Activated T-cell treated with anti-CD3 and anti-CD28 coated beads, Interleukin-2, amount 50 U/mL, for 4 hours (primary cell): ENCODE measurements at regions not wholly inside any gene's neighbourhood (a gene's known extent, or its start where the extent isn't known, plus 50 kb on each side); places are given as distances from the start of the nearest gene placed in this dataset.

Experiments
- ATAC-seq, 2 donors: fragments of 200-7000 bp; cut with Tn5 transposase; one replicate each; pipeline ENCODE4 v1.10.0; 2021
- DNase-seq: peaks from one replicate; pipeline ENCODE4 v3.0.0-alpha.2; 2020
- H3K27me3 Mint-ChIP-seq: one replicate; pipeline ENCODE4 v1.8.0; 2021; ENCODE audit warnings: low read depth, mixed read lengths
- H3K36me3 Mint-ChIP-seq: one replicate; pipeline ENCODE4 v1.8.0; 2022; ENCODE audit warnings: mixed read lengths; ENCODE audit not compliant: insufficient read depth
- H3K4me1 Mint-ChIP-seq: one replicate; pipeline ENCODE4 v1.8.0; 2021; ENCODE audit warnings: low read depth, mixed read lengths
- H3K4me3 Mint-ChIP-seq: one replicate; pipeline ENCODE4 v1.8.0; 2021; ENCODE audit warnings: mild to moderate bottlenecking, moderate library complexity, mixed read lengths
- H3K9me3 Mint-ChIP-seq: one replicate; pipeline ENCODE4 v1.8.0; 2021; ENCODE audit warnings: mixed read lengths

DNA sequence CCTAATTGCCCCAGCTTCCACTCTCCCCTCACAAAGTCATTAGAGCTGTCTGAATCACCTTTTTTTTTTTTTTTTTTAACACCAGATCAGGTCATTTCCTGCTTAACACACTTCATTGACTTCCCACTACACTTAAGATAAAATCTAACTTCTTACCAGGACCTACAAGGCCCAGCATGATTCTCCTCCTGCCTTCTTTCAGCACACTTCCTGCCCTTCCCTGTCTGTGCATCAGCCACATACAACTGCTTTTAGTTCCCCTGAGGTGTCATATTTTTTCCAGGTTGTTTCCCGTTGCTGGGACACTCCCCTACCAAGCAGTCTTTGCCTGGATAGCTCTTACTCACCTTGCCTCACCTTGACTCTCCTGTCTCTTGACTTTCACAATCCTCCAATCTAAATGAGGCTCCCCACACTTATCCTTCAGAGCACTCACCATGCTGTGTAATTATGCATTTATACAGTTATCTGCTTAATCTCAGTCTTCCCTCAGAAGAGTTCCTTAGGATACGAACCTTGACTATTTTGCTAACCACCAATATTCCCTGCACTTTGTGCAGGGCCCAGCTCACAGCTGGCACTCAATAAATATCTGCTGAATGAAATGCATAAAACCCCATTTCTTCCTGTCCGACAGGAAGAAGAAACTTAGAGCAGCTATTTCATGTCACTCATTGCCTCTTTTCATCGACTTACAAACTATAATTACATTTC is 96.6 kb upstream of the AKIP1 start:
- H3K9me3 Mint-ChIP-seq = no peaks in the 10 kb centered on the region
- no peak for DNase-seq
- no peaks in the 10 kb centered on the region for H3K36me3 Mint-ChIP-seq
- no peak overlapping the region for H3K4me3 Mint-ChIP-seq
- peaks cover 4% of the 10 kb centered on the region for H3K4me1 Mint-ChIP-seq
- ATAC-seq = no peak
- H3K27me3 Mint-ChIP-seq = peaks cover 14% of the 10 kb centered on the region

DNA sequence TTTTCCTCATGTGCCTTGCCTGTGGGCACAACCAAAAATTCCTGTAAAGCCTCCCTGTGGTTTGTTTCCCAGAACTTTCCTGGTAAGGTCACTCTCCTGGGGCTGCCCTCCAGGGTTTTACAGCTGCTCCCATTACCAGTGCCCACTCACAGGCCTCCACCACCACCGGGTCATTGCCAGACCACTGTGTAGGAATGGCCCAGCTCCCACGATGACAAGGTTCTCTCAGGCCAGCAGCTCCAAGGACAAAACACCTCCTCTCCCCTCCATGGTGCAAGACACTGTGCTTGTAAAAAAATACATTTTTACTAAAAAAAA is 96.1 kb upstream of the AKIP1 start:
- DNase-seq = no peak
- Mint-ChIP-seq H3K4me1 (peaks cover 4% of the 10 kb centered on the region), H3K36me3 (no peaks in the 10 kb centered on the region)

DNA sequence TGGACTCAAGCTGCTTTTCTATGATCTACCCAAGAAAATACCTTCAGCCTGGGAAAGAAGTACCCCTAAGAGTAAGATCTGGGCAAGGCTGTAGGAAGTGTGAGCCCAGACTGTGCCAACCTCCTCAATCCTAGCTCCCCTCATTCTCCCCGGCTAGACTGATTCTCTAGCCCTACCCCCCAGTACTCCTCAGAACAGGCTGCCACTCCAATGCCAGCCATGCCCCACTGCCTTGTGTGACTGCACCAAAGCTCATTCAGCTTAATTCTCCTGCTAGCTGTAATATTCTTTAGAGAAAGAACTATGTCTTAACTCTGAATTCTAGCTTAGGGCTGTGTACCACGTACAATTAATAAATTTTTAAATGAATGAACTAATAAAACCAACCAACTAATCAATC is 92.6 kb upstream of the AKIP1 start:
- H3K36me3 Mint-ChIP-seq = no peaks in the 10 kb centered on the region
- no peaks in the 10 kb centered on the region for H3K4me1 Mint-ChIP-seq
- no peaks in the 10 kb centered on the region for H3K27me3 Mint-ChIP-seq
- no peak for ATAC-seq
- DNase-seq = no peak
- H3K9me3 Mint-ChIP-seq = no peaks in the 10 kb centered on the region
- no peak overlapping the region for H3K4me3 Mint-ChIP-seq

More for the DNA sequence above, 96.1 kb upstream of the AKIP1 start:
- Mint-ChIP-seq H3K27me3 (peaks cover 9% of the 10 kb centered on the region), H3K9me3 (no peaks in the 10 kb centered on the region), H3K4me3 (no peak overlapping the region)
- ATAC-seq = no peak

DNA sequence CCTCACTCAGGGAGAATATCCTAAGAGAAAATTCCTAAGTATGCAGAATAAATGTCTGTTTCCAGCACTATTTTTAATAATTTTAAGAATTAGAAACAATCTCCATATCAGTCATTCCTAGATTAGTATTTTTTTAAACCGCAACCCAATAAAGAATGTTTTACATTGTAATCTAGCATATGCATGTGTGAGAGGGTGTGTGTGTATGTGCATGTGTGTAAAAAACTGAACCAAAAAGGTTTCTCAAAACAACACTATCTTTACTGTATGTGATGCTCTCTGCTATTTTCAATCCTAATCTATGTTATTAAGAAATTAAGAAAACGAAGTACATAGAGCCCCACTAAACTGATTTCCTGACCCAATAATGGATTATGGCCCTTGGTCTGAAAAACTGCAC is 90.6 kb upstream of the AKIP1 start:
- H3K4me1 Mint-ChIP-seq = no peaks in the 10 kb centered on the region
- DNase-seq (no peak), ATAC-seq (no peak)
- no peak overlapping the region for H3K4me3 Mint-ChIP-seq
- no peaks in the 10 kb centered on the region for H3K27me3 Mint-ChIP-seq
- no peaks in the 10 kb centered on the region for H3K9me3 Mint-ChIP-seq
- no peaks in the 10 kb centered on the region for H3K36me3 Mint-ChIP-seq

DNA sequence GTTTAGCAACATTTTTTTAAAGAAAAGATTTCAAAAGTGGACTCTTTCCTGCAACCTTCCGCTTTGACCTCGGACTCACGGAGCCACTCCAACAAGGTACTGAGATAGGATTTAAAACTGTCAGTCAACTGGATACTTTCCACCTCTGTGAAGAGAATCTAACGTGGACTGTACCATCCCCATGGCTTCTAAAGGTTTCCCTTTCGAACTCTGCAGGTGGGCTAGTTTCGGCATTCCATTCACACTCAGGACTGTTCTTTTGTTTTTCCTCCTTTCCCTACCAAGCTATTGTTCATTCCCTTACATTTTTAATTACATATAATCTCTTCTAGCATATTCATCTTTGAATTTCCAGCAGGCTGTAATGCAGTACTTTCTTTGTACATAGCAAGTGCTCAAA is 88.5 kb upstream of the AKIP1 start:
- H3K27me3 Mint-ChIP-seq = no peaks in the 10 kb centered on the region
- no peaks in the 10 kb centered on the region for H3K36me3 Mint-ChIP-seq
- H3K9me3 Mint-ChIP-seq = no peaks in the 10 kb centered on the region
- ATAC-seq (no peak), DNase-seq (no peak)
- H3K4me3 Mint-ChIP-seq = no peak overlapping the region
- no peaks in the 10 kb centered on the region for H3K4me1 Mint-ChIP-seq

DNA sequence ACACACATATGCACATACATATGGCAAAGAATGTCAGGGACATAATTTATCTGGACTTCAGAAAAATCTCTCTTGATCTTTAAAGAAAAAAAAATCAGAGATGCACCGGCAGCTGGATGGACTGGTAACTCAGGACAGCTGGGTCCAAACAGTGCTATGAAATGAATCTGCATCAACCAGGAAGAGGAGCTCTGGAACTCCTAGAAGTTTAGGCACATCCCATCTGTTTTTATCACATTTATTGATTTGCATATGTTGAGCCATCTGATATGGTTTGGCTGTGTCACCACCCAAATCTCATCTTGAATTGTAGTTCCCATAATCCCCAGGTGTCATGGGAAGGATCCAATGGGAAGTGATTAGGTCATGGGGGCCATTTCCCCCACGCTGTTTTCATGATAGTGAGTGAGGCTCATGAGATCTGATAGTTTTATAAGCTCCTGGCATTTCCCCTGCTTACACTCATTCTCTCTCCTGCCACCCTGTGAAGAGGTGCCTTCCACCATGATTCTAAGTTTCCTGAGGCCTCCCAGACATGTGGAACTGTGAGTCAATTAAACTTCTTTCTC is 87.7 kb upstream of the AKIP1 start:
- ATAC-seq (no peak), DNase-seq (no peak)
- Mint-ChIP-seq H3K9me3 (no peaks in the 10 kb centered on the region), H3K4me1 (no peaks in the 10 kb centered on the region), H3K36me3 (no peaks in the 10 kb centered on the region), H3K27me3 (no peaks in the 10 kb centered on the region), H3K4me3 (no peak overlapping the region)

DNA sequence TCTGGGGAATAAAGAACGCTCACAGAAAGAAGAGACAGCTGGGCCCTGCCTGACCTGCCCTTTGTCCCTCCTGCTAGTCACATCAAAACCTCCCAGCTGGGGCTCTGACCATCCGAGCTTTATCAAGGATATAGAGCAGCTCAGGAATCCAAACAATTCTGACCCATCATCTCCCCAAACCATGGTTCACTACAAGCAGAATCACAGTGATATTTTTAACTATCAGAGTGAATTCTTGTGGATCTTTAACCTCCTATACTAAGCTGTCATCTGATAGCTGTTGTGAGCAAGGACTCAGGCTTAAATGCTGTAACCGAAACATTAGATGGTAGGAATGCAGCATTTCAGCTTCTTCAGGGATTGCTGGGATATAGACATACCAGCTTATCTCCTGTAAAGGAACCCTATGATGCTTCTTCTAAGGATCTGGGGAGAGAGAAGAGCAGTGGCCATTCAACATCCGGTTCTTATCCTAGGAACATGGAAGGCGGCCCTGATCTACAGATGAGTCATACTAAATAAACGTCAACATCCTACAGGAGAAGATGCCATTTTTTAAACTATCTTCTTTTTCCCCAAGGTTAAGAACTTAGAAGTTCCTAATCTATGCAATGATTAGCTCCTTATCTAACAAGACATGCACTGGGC is 84.7 kb upstream of the AKIP1 start:
- H3K27me3 Mint-ChIP-seq = no peaks in the 10 kb centered on the region
- no peaks in the 10 kb centered on the region for H3K36me3 Mint-ChIP-seq
- H3K4me1 Mint-ChIP-seq = no peaks in the 10 kb centered on the region
- ATAC-seq (no peak), DNase-seq (no peak)
- H3K4me3 Mint-ChIP-seq = no peak overlapping the region
- no peaks in the 10 kb centered on the region for H3K9me3 Mint-ChIP-seq

DNA sequence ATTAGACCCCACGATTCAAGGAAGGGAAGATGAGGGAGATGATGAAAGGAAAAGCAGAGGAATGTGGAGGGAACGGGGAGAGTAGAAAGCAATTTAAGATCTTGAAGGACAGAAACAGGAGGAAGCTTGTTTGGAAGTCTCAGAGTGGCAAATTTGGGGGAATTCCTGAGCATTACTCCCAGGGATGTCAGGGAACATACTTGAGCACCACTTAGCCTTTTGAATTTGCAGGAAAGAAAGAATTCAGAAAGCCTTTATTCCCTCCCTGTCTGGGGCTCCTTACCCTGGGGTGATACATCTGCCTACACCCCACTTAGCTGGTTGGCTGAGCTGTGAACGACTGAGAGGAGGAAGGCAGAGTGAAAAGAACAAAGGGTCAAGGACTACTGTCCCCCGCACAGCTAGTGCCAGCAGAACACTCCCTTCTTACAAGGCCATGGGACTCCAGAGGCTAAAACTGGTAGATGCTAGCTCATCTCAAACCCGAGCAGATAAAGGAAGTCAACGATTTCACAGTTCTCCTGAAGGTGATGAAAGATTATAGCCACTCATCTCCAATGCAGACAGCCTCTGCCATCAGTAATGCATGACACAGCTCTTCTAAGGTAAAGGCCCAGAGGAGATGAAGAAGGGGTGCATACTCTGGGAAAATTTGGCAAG is 84.0 kb upstream of the AKIP1 start:
- ATAC-seq = no peak
- H3K36me3 Mint-ChIP-seq = no peaks in the 10 kb centered on the region

DNA sequence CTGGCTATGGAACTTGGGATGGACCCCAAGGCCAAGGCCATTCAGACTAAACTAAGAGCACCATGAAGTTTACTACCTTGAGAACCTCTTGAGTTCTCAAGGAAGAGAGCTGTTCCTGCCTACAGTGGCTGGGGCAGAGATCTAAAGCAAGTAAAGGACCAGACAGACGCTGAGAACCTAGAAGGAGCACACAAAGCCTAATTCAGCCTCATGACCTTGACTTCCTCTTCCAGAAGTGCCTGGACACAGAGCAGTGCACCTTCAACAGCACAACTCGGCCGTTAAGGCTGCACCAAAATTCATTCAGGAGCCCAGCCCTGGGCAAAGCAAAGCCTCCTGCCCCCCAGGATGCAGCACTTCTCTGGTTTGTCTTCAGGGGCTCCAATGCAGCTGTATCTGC is 82.9 kb upstream of the AKIP1 start:
- Mint-ChIP-seq H3K36me3 (no peaks in the 10 kb centered on the region), H3K27me3 (no peaks in the 10 kb centered on the region), H3K4me1 (peaks cover 4% of the 10 kb centered on the region), H3K4me3 (no peak overlapping the region), H3K9me3 (no peaks in the 10 kb centered on the region)
- no peak for ATAC-seq
- no peak for DNase-seq

More for the DNA sequence above, 84.0 kb upstream of the AKIP1 start:
- H3K4me1 Mint-ChIP-seq = no peaks in the 10 kb centered on the region
- DNase-seq = no peak
- H3K4me3 Mint-ChIP-seq = no peak overlapping the region
- no peaks in the 10 kb centered on the region for H3K9me3 Mint-ChIP-seq
- H3K27me3 Mint-ChIP-seq = no peaks in the 10 kb centered on the region

DNA sequence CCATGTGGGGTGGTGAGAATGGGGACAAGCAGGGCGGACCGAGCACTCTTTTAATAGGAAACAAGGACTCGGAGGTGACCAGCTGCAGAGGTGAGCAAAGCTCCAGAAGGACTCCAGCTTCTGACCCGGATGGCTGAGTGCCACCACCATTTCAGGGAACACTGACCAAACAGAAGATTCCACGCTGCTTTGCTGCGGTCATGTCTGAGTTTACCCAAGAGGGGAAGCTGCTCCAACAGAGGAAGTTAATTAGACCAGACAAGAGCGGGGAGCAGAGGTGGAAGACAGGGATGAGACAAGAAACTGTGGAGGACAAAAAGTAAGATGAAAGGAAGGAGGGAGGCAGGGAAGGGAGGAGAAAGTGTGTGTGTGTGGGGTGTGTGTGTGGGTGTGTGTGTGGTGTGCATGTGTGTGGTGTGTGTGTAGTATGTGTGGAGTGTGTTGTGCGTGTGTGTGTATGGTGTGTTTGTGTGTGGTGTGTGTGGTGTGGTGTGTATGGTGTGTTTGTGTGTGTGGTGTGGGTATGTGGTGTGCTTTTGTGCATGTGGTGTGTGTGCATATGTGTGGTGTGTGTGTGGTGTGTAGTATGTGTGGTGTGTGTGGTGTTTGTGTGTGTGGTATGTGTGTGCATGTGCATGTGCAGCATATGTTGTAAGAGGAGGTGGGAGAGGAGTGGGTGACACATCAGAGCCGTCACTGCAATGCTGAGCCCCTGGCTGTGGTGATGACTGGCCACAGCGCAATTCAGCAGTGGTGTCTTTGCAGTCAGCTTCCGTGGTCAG is 82.2 kb upstream of the AKIP1 start:
- H3K9me3 Mint-ChIP-seq = no peaks in the 10 kb centered on the region
- H3K36me3 Mint-ChIP-seq = no peaks in the 10 kb centered on the region
- H3K27me3 Mint-ChIP-seq = no peaks in the 10 kb centered on the region
- DNase-seq (no peak), ATAC-seq (no peak)
- H3K4me3 Mint-ChIP-seq = no peak overlapping the region
- H3K4me1 Mint-ChIP-seq = peaks cover 5% of the 10 kb centered on the region

DNA sequence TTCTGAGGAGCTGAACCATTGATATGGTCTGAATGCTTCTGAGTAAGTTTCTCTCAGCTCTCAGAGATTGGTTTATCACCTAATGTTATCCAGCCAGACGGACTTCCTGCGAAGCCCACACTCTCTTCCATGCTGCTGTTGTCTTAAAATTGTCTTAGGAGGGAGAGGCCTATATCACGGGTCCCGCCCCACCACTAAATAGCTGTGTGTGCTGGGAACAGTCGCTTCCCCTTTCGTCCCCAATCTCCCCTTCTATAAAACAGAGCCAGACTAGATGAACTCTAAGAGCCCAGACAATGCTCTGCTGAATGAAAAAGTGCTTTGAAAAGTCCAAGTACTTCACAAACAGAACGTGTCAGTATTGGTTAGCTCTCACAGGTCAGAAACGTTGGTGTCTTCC is 81.4 kb upstream of the AKIP1 start:
- ATAC-seq (no peak), DNase-seq (no peak)
- H3K4me3 Mint-ChIP-seq = no peak overlapping the region
- no peaks in the 10 kb centered on the region for H3K27me3 Mint-ChIP-seq
- H3K9me3 Mint-ChIP-seq = no peaks in the 10 kb centered on the region
- peaks cover 5% of the 10 kb centered on the region for H3K4me1 Mint-ChIP-seq
- no peaks in the 10 kb centered on the region for H3K36me3 Mint-ChIP-seq

DNA sequence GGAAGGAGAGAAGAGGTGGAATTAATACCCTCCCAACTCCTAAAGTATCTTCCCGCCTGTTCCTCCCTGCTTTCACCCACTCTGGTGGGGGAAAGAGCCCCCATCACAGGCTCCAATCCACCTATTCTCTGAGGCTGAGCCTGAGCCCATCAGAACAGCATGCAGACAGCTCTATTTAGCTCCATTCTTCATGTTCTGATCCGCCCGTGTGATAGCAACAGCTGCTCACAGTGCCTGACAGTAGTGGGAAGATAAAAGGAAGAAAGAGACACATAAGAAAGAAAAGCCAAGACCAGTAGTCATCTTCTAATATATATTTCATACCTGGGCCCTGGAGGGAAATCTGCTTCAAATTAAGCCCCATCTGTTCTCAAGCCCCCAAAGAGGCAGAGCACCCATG is 80.3 kb upstream of the AKIP1 start:
- no peaks in the 10 kb centered on the region for H3K9me3 Mint-ChIP-seq
- peaks cover 5% of the 10 kb centered on the region for H3K4me1 Mint-ChIP-seq
- no peak overlapping the region for H3K4me3 Mint-ChIP-seq
- ATAC-seq (no peak), DNase-seq (no peak)
- no peaks in the 10 kb centered on the region for H3K36me3 Mint-ChIP-seq
- H3K27me3 Mint-ChIP-seq = no peaks in the 10 kb centered on the region

DNA sequence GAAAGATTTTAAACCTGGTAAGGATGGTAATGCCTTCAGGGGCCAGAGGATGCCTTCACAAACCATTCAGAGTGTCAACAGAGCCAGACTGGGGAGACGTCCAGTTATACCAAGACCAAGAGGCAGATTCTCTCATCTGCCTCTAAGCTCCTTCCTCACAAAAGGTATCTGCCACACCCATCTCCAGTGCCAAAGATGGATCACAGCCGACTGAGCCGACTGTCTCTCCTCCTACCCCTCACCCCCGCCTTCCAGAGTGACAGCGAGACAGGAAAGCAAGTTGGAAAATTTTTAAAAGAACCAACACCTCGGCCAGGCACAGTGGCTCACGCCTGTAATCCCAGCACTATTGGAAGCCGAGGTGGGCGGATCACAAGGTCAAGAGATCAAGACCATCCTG is 79.1 kb upstream of the AKIP1 start:
- Mint-ChIP-seq H3K27me3 (no peaks in the 10 kb centered on the region), H3K36me3 (no peaks in the 10 kb centered on the region), H3K9me3 (no peaks in the 10 kb centered on the region), H3K4me1 (peaks cover 5% of the 10 kb centered on the region), H3K4me3 (no peak overlapping the region)
- ATAC-seq (no peak), DNase-seq (no peak)

DNA sequence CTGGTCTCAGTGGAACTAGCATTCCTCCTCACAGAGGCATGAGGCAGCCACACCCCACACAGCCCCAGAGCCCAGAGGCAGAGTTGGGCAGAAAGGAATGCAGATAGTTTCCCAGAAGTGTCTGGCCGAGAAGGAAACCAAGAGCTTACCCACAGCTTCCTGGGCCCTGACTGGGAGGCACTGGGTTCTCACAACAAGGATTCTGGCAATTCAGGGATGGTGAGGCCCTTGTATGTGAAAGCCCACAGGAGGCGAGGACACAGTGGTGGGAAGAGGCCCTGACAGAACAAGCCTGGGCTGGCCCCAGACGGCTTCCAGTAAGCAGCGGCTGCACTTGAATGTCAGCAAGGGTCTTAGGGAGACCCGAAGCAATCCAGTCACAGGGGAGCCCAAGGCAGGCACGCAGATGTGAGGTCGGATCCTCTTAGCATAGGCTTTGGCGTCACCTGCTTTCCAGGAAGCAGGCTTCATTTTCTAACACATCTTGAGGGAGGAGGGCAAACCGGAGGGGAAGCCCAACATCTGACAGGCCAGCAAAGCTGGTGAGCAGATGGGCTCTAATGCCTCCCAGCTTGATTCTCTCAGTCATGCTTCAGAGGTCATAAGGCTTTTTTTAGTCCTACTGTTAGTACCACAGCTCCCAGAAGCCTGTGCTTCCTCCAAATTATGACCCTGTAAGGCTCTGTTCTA is 78.3 kb upstream of the AKIP1 start:
- no peak overlapping the region for H3K4me3 Mint-ChIP-seq
- peaks cover 5% of the 10 kb centered on the region for H3K4me1 Mint-ChIP-seq
- H3K36me3 Mint-ChIP-seq = no peaks in the 10 kb centered on the region
- H3K27me3 Mint-ChIP-seq = peaks cover 2% of the 10 kb centered on the region
- ATAC-seq (peak; percentile 10 to 35), DNase-seq (no peak)
- H3K9me3 Mint-ChIP-seq = no peaks in the 10 kb centered on the region
